ENCODE measurements at regions not wholly inside any gene's neighbourhood (a gene's known extent, or its start where the extent isn't known, plus 50 kb on each side); places are given as distances from the start of the nearest gene placed in this dataset.

GRCh38 chr2:237167038-237167437, 81.3 kb downstream of the COPS8 start:
- no peak for DNase-seq (ENCODE audit: extremely low read depth in 1 of 11, low read depth in 9 of 11, low spot score in 4 of 11)

GRCh38 chr2:237167934-237168333, 82.2 kb downstream of the COPS8 start:
- no peak for DNase-seq (ENCODE audit: extremely low read depth in 1 of 11, low read depth in 9 of 11, low spot score in 4 of 11)

GRCh38 chr2:237170020-237170419, 84.3 kb downstream of the COPS8 start:
- no peak for DNase-seq (ENCODE audit: extremely low read depth in 1 of 11, low read depth in 9 of 11, low spot score in 4 of 11)

GRCh38 chr2:237171396-237171795, 85.7 kb downstream of the COPS8 start:
- peak in 5 of 11 donors; percentile 51 to 73 (median 66) for DNase-seq (ENCODE audit: extremely low read depth in 1 of 11, low read depth in 9 of 11, low spot score in 4 of 11)

GRCh38 chr2:237171881-237172280, 86.2 kb downstream of the COPS8 start:
- peak in 1 of 11 donors; percentile 18 for DNase-seq (ENCODE audit: extremely low read depth in 1 of 11, low read depth in 9 of 11, low spot score in 4 of 11)

GRCh38 chr2:237177052-237177451, 91.4 kb downstream of the COPS8 start:
- no peak for DNase-seq (ENCODE audit: extremely low read depth in 1 of 11, low read depth in 9 of 11, low spot score in 4 of 11)

GRCh38 chr2:237177986-237178385, 92.3 kb downstream of the COPS8 start:
- DNase-seq (ENCODE audit: extremely low read depth in 1 of 11, low read depth in 9 of 11, low spot score in 4 of 11), result no peak

GRCh38 chr2:237178396-237178795, 92.7 kb downstream of the COPS8 start:
- no peak for DNase-seq (ENCODE audit: extremely low read depth in 1 of 11, low read depth in 9 of 11, low spot score in 4 of 11)

- no peak for DNase-seq (ENCODE audit: extremely low read depth in 1 of 11, low read depth in 9 of 11, low spot score in 4 of 11)
Observed at GRCh38 chr2:237179161-237179560, 93.5 kb downstream of the COPS8 start.

- DNase-seq (ENCODE audit: extremely low read depth in 1 of 11, low read depth in 9 of 11, low spot score in 4 of 11), result no peak
Observed at GRCh38 chr2:237180187-237180586, 94.5 kb downstream of the COPS8 start.

GRCh38 chr2:237180987-237181386, 95.3 kb downstream of the COPS8 start:
- DNase-seq (ENCODE audit: extremely low read depth in 1 of 11, low read depth in 9 of 11, low spot score in 4 of 11), result no peak

- no peak for DNase-seq (ENCODE audit: extremely low read depth in 1 of 11, low read depth in 9 of 11, low spot score in 4 of 11)
Observed at GRCh38 chr2:237181844-237182243, 96.2 kb downstream of the COPS8 start.

GRCh38 chr2:237182422-237183123, 96.9 kb downstream of the COPS8 start:
- DNase-seq (ENCODE audit: extremely low read depth in 1 of 11, low read depth in 9 of 11, low spot score in 4 of 11), result no peak

GRCh38 chr2:237184192-237184918, 98.7 kb downstream of the COPS8 start:
- DNase-seq (ENCODE audit: extremely low read depth in 1 of 11, low read depth in 9 of 11, low spot score in 4 of 11), result no peak

- DNase-seq (ENCODE audit: extremely low read depth in 1 of 11, low read depth in 9 of 11, low spot score in 4 of 11), result no peak
Observed at GRCh38 chr2:237184919-237185552, 99.3 kb downstream of the COPS8 start.

- no peak for DNase-seq (ENCODE audit: extremely low read depth in 1 of 11, low read depth in 9 of 11, low spot score in 4 of 11)
Observed at GRCh38 chr2:237185553-237185925, 99.8 kb downstream of the COPS8 start.

- DNase-seq (ENCODE audit: extremely low read depth in 1 of 11, low read depth in 9 of 11, low spot score in 4 of 11), result no peak
Observed at GRCh38 chr2:237189799-237190198, 104.1 kb downstream of the COPS8 start.

GRCh38 chr2:237190966-237191713, 105.5 kb downstream of the COPS8 start:
- DNase-seq (ENCODE audit: extremely low read depth in 1 of 11, low read depth in 9 of 11, low spot score in 4 of 11), result no peak

GRCh38 chr2:237191714-237192081, 106.0 kb downstream of the COPS8 start:
- DNase-seq (ENCODE audit: extremely low read depth in 1 of 11, low read depth in 9 of 11, low spot score in 4 of 11), result no peak

- no peak for DNase-seq (ENCODE audit: extremely low read depth in 1 of 11, low read depth in 9 of 11, low spot score in 4 of 11)
Observed at GRCh38 chr2:237192881-237193280, 107.2 kb downstream of the COPS8 start.
